Neural cell (in vitro differentiated cells): ENCODE measurements at regions not wholly inside any gene's neighbourhood (a gene's known extent, or its start where the extent isn't known, plus 50 kb on each side); places are given as distances from the start of the nearest gene placed in this dataset.

Source experiments
- H2AFZ ChIP-seq: fragments of 200-600, 300-800 bp; sonication (generic), shearing (Covaris generic); 2 replicates; pipeline ENCODE4 v1.6.0; 2014; ENCODE audit warnings: low read depth, mild to moderate bottlenecking, antibody characterized with exemption, low read length, moderate library complexity
- H3F3A ChIP-seq: fragments of 200-600 bp; shearing (Covaris generic); 2 replicates; pipeline ENCODE4 v1.6.1; 2016; ENCODE audit warnings: mild to moderate bottlenecking, moderate library complexity, mixed read lengths, antibody characterized with exemption, low read length; ENCODE audit not compliant: insufficient read depth, poor library complexity, severe bottlenecking
- H3K27ac ChIP-seq: fragments of 200-600, 300-800 bp; sonication (generic), shearing (Covaris generic); 2 replicates; pipeline ENCODE4 v1.5.1; 2014; ENCODE audit warnings: mild to moderate bottlenecking, low read length, moderate library complexity
- H3K27me3 ChIP-seq: fragments of 300-800, 200-600 bp; sonication (generic), shearing (Covaris generic); 2 replicates; pipeline ENCODE4 v1.6.0; 2014; ENCODE audit warnings: mild to moderate bottlenecking, low read depth, low read length, moderate library complexity; ENCODE audit not compliant: insufficient read depth
- H3K36me3 ChIP-seq: fragments of 300-800, 200-600 bp; sonication (generic), shearing (Covaris generic); 2 replicates; pipeline ENCODE4 v1.5.1; 2014; ENCODE audit warnings: mild to moderate bottlenecking, antibody characterized with exemption, low read length, moderate library complexity; ENCODE audit not compliant: insufficient read depth
- H3K4me2 ChIP-seq: fragments of 300-800, 200-600 bp; sonication (generic), shearing (Covaris generic); 2 replicates; pipeline ENCODE4 v1.6.0; 2014; ENCODE audit warnings: mild to moderate bottlenecking, low read length
- H3K4me3 ChIP-seq: fragments of 300-800, 200-600 bp; sonication (generic), shearing (Covaris generic); 2 replicates; pipeline ENCODE4 v1.5.1; 2014; ENCODE audit warnings: mild to moderate bottlenecking, low read length, moderate library complexity
- H3K79me2 ChIP-seq: fragments of 200-600 bp; shearing (Covaris generic); replicated peaks from 2 replicates; pipeline ENCODE4 v1.6.0; 2014; ENCODE audit warnings: mild to moderate bottlenecking, low read length, moderate library complexity; ENCODE audit not compliant: insufficient read depth
- H3K9ac ChIP-seq: fragments of 300-800, 200-600 bp; sonication (generic), shearing (Covaris generic); 2 replicates; pipeline ENCODE4 v1.6.1; 2016; ENCODE audit warnings: mild to moderate bottlenecking, low read length, mixed read lengths
- H3K9me2 ChIP-seq: fragments of 200-600 bp; shearing (Covaris generic); 2 replicates; pipeline ENCODE4 v1.6.1; 2016; ENCODE audit warnings: mild to moderate bottlenecking, low read length, mixed read lengths; ENCODE audit not compliant: insufficient read depth
- H3K9me3 ChIP-seq: fragments of 200-600, 300-800 bp; sonication (generic), shearing (Covaris generic); 2 replicates; pipeline ENCODE4 v1.6.1; 2016; ENCODE audit warnings: mild to moderate bottlenecking, mixed run types, low read length, moderate library complexity, mixed read lengths
- H4K20me1 ChIP-seq: fragments of 200-600 bp; shearing (Covaris generic); 2 replicates; pipeline ENCODE4 v1.6.1; 2016; ENCODE audit warnings: mild to moderate bottlenecking, mixed run types; ENCODE audit not compliant: insufficient read depth
- CTCF ChIP-seq: fragments of 450-650 bp; IDR thresholded peaks from 2 replicates; pipeline ENCODE4 v1.5.1; 2014; ENCODE audit warnings: antibody characterized with exemption, mild to moderate bottlenecking, moderate library complexity; ENCODE audit not compliant: poor library complexity, severe bottlenecking
- EP300 ChIP-seq: fragments of 450-650 bp; conservative IDR thresholded peaks from 2 replicates; pipeline ENCODE4 v1.6.1; 2014; ENCODE audit warnings: antibody characterized with exemption, mild to moderate bottlenecking, moderate library complexity; ENCODE audit not compliant: poor library complexity, severe bottlenecking
- EZH2 ChIP-seq: fragments of 200-600, 300-800 bp; shearing (Covaris generic), sonication (generic); IDR thresholded peaks from 2 replicates; pipeline ENCODE4 v1.6.1; 2014; ENCODE audit warnings: antibody characterized with exemption, low read length, borderline replicate concordance, mild to moderate bottlenecking; ENCODE audit not compliant: insufficient read depth, poor library complexity, severe bottlenecking
- MXI1 ChIP-seq: fragments of 450-650 bp; conservative IDR thresholded peaks from 2 replicates; pipeline ENCODE4 v1.6.1; 2014; ENCODE audit warnings: antibody characterized with exemption, mild to moderate bottlenecking; ENCODE audit not compliant: poor library complexity, severe bottlenecking
- POLR2AphosphoS5 ChIP-seq: IDR thresholded peaks from 2 replicates; pipeline ENCODE4 v1.6.1; 2012
- RAD21 ChIP-seq: fragments of 450-650 bp; conservative IDR thresholded peaks from 2 replicates; pipeline ENCODE4 v1.6.1; 2014; ENCODE audit warnings: antibody characterized with exemption, mild to moderate bottlenecking, moderate library complexity
- REST ChIP-seq: IDR thresholded peaks from 2 replicates; pipeline ENCODE4 v1.6.1; 2012; ENCODE audit warnings: borderline replicate concordance
- SMC3 ChIP-seq: fragments of 450-650 bp; conservative IDR thresholded peaks from 2 replicates; pipeline ENCODE4 v1.6.1; 2014; ENCODE audit warnings: antibody characterized with exemption, mild to moderate bottlenecking, moderate library complexity; ENCODE audit not compliant: poor library complexity
- TAF1 ChIP-seq: IDR thresholded peaks from 2 replicates; pipeline ENCODE4 v1.6.1; 2012; ENCODE audit warnings: low read depth

- no peaks in the 10 kb centered on the region for H3F3A ChIP-seq
- H3K27me3 ChIP-seq = no peaks in the 10 kb centered on the region
- H3K4me3 ChIP-seq = no peak overlapping the region
- no peaks in the 10 kb centered on the region for H3K79me2 ChIP-seq
- H3K9ac ChIP-seq = no peak overlapping the region
- no peak overlapping the region for H3K4me2 ChIP-seq
- H2AFZ ChIP-seq = no peak overlapping the region
- H3K27ac ChIP-seq = no peak overlapping the region
- H3K36me3 ChIP-seq = no peaks in the 10 kb centered on the region
- no peaks in the 10 kb centered on the region for H4K20me1 ChIP-seq
- H3K9me3 ChIP-seq = no peaks in the 10 kb centered on the region
- TF ChIP-seq EP300 = no peak
- TF ChIP-seq MXI1 = no peak
- no peak for TF ChIP-seq POLR2AphosphoS5
- TF ChIP-seq RAD21 = no peak
- no peak for TF ChIP-seq SMC3
- no peak for TF ChIP-seq EZH2
- TF ChIP-seq REST = no peak
- no peak for TF ChIP-seq TAF1
- TF ChIP-seq CTCF = no peak
- no peaks in the 10 kb centered on the region for H3K9me2 ChIP-seq
These were observed 178.8 kb downstream of the RPRM start for GRCh38 chr2:153299809-153300208.

GRCh38 chr2:153299217-153299616, 179.3 kb downstream of the RPRM start:
- H4K20me1 ChIP-seq = no peaks in the 10 kb centered on the region
- TF ChIP-seq REST (no peak), POLR2AphosphoS5 (no peak), TAF1 (no peak), EZH2 (no peak), CTCF (no peak), SMC3 (no peak), EP300 (no peak), RAD21 (no peak)
- no peaks in the 10 kb centered on the region for H3K79me2 ChIP-seq
- H3K27ac ChIP-seq = no peak overlapping the region
- H3K9ac ChIP-seq = no peak overlapping the region
- no peak overlapping the region for H3K4me3 ChIP-seq
- H3F3A ChIP-seq = no peaks in the 10 kb centered on the region
- H3K4me2 ChIP-seq = no peak overlapping the region
- H3K27me3 ChIP-seq = no peaks in the 10 kb centered on the region
- no peaks in the 10 kb centered on the region for H3K9me3 ChIP-seq
- H2AFZ ChIP-seq = no peak overlapping the region
- no peaks in the 10 kb centered on the region for H3K36me3 ChIP-seq
- H3K9me2 ChIP-seq = no peaks in the 10 kb centered on the region
